ENCODE measurements at regions not wholly inside any gene's neighbourhood (a gene's known extent, or its start where the extent isn't known, plus 50 kb on each side); places are given as distances from the start of the nearest gene placed in this dataset.
"Not testable (repeated sequence)": the region's sequence is repeated elsewhere in the genome, so short reads cannot be mapped to it uniquely, and the experiment has no call there.

GRCh38 chr10:120111628-120112027 is 219.1 kb downstream of the SEC23IP start:
- DNase-seq = no peak

GRCh38 chr10:120112809-120113208 is 220.3 kb downstream of the SEC23IP start:
- DNase-seq = no peak

- DNase-seq = no peak
Observed at GRCh38 chr10:120115959-120116358, 223.4 kb downstream of the SEC23IP start.

- DNase-seq = no peak
Observed at GRCh38 chr10:120121768-120122167, 229.2 kb downstream of the SEC23IP start.

- DNase-seq = peak; percentile 11 to 36
Observed at GRCh38 chr10:120131183-120131582, 238.7 kb downstream of the SEC23IP start.

- no peak for DNase-seq
Observed at GRCh38 chr10:120132811-120133210, 240.3 kb downstream of the SEC23IP start.

GRCh38 chr10:120138689-120139088 is 246.2 kb downstream of the SEC23IP start:
- no peak for DNase-seq

GRCh38 chr10:120145107-120145506 is 252.6 kb downstream of the SEC23IP start:
- no peak for DNase-seq

- DNase-seq = no peak
Observed at GRCh38 chr10:120156614-120157274, 264.2 kb downstream of the SEC23IP start.

- no peak for DNase-seq
Observed at GRCh38 chr10:120161111-120161510, 268.6 kb downstream of the SEC23IP start.

GRCh38 chr10:120162471-120162870 is 269.9 kb downstream of the SEC23IP start:
- no peak for DNase-seq

- DNase-seq = no peak
Observed at GRCh38 chr10:120172356-120172755, 279.8 kb downstream of the SEC23IP start.

- no peak for DNase-seq
Observed at GRCh38 chr10:120174491-120174890, 282.0 kb downstream of the SEC23IP start.

- DNase-seq = no peak
Observed at GRCh38 chr10:120177330-120177729, 279.7 kb upstream of the PLPP4 start.

GRCh38 chr10:120180160-120180559 is 276.9 kb upstream of the PLPP4 start:
- DNase-seq = no peak

GRCh38 chr10:120181154-120181553 is 275.9 kb upstream of the PLPP4 start:
- DNase-seq = no peak

GRCh38 chr10:120182431-120182830 is 274.6 kb upstream of the PLPP4 start:
- no peak for DNase-seq

GRCh38 chr10:120183546-120183945 is 273.5 kb upstream of the PLPP4 start:
- no peak for DNase-seq

GRCh38 chr10:120184547-120185337 is 272.3 kb upstream of the PLPP4 start:
- DNase-seq = no peak

- DNase-seq = peak; percentile 20 to 49
Observed at GRCh38 chr10:120186506-120186905, 270.5 kb upstream of the PLPP4 start.

GRCh38 chr10:120187168-120187567 is 269.9 kb upstream of the PLPP4 start:
- DNase-seq = not testable (repeated sequence)

- no peak for DNase-seq
Observed at GRCh38 chr10:120188950-120189349, 268.1 kb upstream of the PLPP4 start.

GRCh38 chr10:120195984-120196712 is 260.9 kb upstream of the PLPP4 start:
- no peak for DNase-seq

Data from right lung (tissue), 2 donors.